GM03348 (cell line): ENCODE measurements at regions not wholly inside any gene's neighbourhood (a gene's known extent, or its start where the extent isn't known, plus 50 kb on each side); places are given as distances from the start of the nearest gene placed in this dataset.

Source experiments
- DNase-seq: peaks from one replicate; pipeline ENCODE4 v3.0.0; 2012; ENCODE audit warnings: low spot score

GRCh38 chr1:67991546-67991945 is 58.9 kb downstream of the DIRAS3 start:
- DNase-seq: no peak

DNA sequence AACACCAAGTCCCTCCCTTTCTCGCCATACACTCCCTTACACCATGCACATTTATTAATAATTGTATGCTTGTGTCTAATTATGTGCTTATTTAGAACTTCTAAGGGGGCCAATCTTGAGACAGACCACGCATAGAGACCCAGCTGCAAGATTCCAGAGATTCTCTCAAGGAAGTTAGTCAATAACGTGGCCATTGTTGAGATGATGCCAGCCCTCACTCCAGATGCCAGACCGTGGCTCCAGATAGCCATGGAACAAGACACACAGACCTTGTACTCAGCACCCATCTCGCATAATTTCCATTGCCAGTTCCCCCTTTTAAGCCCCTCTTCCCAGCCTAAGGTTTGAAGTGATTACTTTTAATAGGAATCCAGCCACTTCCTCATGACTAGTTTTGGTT is 62.4 kb downstream of the DIRAS3 start:
- DNase-seq: no peak

GRCh38 chr1:67987046-67987799 is 63.2 kb downstream of the DIRAS3 start:
- DNase-seq: peak; percentile 65

GRCh38 chr1:67983867-67984266 is 66.6 kb downstream of the DIRAS3 start:
- no peak for DNase-seq

DNA sequence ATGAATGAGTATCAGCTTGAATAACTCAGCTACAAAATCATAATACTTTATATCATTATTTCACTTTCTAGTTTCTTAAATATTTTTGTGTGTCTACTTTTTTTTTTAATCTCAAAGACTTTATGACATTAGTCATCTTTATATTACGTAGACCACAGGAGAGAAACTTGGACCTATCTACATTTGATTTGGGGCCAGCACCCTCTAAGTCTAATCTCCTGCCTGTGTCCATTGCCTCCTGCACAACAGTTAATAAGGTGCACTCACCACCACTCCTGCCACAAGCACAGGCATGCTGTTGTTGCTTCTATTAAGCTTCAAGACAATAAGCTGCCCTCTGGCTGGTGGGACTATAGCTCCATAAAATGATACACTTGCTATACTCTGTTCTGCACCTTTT is 70.4 kb downstream of the DIRAS3 start:
- DNase-seq: no peak

GRCh38 chr1:67979532-67979931 is 70.9 kb downstream of the DIRAS3 start:
- DNase-seq: no peak

DNA sequence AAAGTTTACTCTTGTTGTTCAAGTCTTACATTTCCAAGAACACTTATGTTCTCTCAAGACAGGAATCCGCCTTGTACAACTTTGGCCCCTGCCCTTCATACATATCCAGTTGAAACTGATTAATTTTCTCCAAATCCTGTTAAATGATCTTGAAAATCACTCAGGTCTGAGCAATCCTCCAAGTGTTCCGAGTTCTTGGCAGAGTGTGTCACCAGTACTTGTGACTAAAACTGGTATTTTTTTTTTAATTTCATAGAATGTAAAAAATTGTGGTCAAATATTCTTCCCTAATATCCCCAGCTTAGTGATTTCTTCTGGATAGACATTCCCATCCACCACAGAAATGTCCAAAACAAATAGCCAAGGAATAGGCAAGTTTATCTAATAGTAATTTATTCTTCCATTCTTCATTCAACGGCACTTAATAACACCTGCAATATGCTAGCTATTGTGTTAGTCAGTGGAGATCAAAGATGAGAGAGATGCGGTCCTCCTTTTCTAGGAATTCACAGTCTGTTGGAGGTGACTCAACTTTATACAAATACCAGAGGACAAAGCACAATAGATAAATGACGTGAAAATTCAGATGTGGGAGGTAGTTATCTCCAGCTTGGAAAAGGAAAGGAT is 71.4 kb downstream of the DIRAS3 start:
- DNase-seq: peak; percentile 33

DNA sequence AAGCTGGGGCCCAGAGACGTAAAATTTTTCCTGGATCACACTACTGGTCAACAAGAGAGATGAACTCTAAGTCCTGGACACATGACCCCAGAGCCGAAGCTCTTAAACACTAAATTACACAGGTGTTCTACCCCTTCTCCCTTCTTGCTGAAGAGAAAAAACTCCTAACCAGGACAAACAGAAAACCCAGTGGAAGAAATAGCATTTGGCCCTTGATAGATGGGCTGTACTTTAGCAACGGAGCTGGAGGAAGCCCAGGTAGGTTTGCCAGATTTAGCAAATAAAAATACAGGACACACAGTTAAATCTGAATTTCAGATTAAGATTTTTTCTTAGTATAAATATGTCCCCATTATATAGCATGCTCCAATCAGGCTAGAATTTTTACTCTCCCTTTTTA is 72.7 kb downstream of the DIRAS3 start:
- DNase-seq: no peak

GRCh38 chr1:67973051-67973450 is 77.4 kb downstream of the DIRAS3 start:
- DNase-seq: no peak

GRCh38 chr1:67970088-67970487 is 80.3 kb downstream of the DIRAS3 start:
- peak; percentile 51 for DNase-seq

GRCh38 chr1:67969446-67969845 is 81.0 kb downstream of the DIRAS3 start:
- DNase-seq: no peak

- DNase-seq: no peak
These were observed 83.8 kb downstream of the DIRAS3 start for GRCh38 chr1:67966666-67967009.

DNA sequence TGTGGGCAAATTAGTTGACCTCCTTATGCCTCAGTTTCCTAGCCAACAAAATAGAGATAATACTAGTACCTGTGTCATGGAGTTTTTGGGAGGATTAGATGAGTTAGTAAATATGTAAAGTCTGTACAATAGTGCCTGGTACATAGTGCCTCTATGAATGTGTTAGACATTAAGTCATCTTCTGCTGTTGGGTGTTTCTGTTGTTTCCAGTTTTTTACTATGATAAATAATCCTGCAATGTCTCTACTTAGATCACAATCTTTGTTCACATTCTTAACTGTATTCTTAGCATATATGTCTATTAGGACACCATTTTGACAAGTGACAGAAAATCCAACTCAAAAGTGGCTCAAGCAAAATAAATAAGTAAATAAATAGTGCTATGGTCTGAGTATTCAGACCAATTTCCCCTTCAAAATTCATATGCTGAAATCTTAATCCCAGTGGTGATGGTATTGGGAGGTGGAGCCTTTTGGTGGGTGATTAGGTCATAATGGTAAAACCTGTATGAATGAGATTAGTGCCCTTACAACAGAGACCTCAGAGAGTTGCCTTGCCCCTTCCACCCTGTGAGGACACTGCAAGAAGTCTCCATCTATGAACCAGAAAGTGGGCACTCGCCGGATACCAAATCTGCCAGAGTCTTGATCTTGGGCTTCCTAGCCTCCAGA is 84.3 kb downstream of the DIRAS3 start:
- DNase-seq: no peak

GRCh38 chr1:67963263-67963662 is 87.2 kb downstream of the DIRAS3 start:
- DNase-seq: no peak

- no peak for DNase-seq
These were observed 89.7 kb downstream of the DIRAS3 start for GRCh38 chr1:67960766-67961165.

DNA sequence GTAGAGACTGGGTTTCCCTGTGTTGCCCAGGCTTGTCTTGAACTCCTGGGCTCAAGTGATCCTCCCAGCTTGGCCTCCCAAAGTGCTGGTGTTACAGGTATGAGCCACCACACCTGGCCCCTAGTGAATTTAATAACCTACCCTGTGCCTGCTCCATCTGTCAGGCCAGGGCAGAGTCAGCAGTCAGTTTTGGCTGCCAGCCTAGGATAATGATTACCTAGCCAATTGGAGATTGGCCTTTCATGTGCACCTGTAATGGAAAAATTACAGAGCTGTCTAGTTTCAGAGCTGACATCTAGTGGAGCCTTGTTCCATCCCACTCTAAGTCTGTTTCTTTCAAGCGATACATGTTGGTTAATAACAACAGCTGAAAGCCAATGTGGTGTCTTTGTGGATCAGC is 92.0 kb downstream of the DIRAS3 start:
- DNase-seq: no peak

DNA sequence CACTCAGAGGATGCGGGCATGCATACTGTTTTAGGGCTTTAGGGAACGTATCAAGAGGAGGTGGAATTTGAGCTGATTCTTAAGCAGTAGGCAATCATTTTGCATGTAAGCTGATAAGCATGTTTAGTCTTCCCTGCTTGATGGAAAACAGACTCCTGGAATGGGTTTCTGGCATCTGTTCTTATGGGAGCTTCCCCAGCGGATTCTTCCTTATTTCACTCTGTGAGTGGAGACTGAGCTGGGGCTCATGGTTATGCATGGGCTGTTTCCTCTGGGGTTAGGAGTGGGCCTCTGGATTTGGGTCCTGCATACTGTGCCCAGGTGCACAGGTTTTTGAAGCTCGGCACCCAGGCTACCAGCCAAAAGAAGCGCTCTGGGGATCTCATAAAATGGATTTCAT is 93.4 kb downstream of the DIRAS3 start:
- no peak for DNase-seq

DNA sequence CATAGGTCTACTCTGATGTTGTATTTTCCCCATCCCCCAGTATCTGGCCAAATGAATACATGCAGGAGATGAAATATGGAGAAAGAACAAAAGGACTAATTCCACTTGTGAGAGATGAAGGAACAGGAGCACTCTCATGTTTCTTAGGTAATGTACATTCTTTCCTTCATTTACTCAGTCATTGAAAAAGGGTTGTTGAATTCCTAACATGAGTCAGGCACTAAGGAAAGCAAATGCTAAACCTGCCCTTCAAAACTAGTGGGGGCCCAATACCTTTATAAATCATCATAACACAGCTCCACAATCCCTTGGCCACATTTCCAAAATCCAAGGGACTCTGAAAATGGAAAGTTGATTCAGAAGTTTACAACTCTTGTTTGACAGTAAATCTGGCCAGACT is 94.3 kb downstream of the DIRAS3 start:
- DNase-seq: no peak

DNA sequence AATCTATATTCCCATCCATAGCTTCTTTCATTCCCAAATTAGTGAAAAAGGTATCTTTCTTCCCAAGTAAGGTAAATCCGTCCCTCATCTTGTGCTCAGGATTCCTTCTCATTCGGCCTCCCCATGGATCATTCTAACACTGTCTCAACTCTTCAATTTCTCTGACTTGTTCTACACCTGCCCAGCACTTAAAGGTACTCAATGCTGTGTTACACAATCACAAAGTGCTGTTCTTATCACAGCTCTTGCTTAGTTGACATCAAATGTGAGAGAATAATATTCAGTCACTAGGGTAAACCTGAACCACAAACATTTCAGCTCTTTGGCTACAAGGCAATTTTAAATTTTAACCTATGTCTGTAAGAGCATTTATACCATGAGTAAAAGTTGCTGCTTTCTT is 94.8 kb downstream of the DIRAS3 start:
- no peak for DNase-seq

DNA sequence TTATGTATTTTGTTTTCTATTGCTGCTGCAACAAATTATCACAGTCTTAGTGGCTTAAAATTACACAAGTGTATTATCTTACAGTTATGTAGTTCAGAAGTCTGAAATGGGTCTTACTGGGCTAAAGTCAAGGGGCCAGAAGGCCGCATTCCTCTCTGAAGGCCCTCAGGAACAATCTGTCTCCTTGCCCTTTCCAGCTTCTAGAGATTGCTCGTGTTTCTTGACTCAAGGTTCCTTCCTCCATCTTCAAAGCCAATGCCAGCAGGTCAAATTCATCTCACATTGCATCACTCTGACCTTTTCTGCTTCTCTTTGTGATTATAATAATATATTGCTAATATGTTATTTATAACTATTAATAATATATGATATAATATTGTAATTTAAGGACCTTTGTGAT is 97.1 kb downstream of the DIRAS3 start:
- DNase-seq: no peak

- no peak for DNase-seq
These were observed 98.4 kb downstream of the DIRAS3 start for GRCh38 chr1:67952071-67952470.

GRCh38 chr1:67951014-67951413 is 99.4 kb downstream of the DIRAS3 start:
- DNase-seq: no peak
